ENCODE measurements at regions not wholly inside any gene's neighbourhood (a gene's known extent, or its start where the extent isn't known, plus 50 kb on each side); places are given as distances from the start of the nearest gene placed in this dataset.
"Not testable (repeated sequence)": the region's sequence is repeated elsewhere in the genome, so short reads cannot be mapped to it uniquely, and the experiment has no call there.

DNA sequence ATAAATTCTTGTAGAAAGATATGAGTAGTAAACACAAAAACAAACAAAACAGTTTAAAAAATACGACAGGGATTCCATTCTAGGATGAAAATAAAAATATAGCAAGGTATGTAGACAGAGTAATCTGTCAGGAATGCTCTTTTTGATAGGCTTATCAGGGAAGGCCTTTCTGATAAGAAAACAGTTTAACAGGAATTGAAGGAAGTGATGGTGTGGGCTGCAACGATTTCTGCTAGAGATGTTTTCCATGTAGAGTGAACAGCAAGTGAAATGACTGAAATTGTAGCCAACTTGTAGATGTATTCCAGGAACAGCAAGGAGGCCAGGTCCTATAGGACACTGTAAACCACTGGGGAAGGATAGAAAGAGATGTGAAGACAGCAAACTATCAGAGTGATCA is 689.7 kb upstream of the GJE1 start:
- DNase-seq, result no peak

GRCh38 chr6:141439513-141439912 is 693.2 kb upstream of the GJE1 start:
- DNase-seq, result no peak

DNA sequence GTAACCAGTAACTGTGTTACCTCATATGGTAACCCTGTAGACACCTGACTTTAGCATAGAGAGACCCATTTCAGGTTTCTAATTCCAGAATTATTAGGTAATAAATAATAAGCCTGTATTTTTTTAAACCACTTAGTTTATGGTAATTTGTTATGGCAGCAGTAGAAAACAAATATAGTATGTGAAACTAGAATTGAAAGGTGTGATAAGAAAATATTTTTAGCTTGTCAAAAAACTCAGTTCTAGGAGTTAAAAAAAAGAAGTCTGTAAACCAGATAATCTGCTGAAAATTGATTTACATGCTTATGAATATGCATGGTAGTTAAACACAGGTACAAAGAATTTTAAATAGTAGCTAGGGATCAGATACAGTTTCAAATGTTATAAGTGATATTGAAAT is 695.0 kb upstream of the GJE1 start:
- no peak for DNase-seq

DNA sequence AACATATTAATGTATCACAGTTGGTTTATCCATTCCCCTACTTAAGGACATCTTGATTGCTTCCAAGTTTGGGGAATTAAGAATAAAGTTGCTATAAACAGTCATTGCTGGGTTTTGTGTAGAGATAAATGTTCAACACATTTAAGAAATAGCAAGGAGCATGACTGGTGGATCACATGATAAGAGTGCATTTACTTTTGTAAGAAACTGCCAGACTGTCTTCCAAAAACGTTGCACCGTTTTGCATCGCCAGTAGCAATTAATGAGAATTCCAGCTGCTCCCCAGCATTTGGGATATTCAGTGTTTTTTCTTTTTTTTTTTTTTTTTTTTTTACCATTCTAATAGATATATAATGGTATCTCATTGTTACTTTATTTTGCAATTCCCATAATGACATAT is 695.7 kb upstream of the GJE1 start:
- no peak for DNase-seq

GRCh38 chr6:141426400-141426980 is 706.2 kb upstream of the GJE1 start:
- DNase-seq, result no peak

GRCh38 chr6:141421378-141421777 is 711.3 kb upstream of the GJE1 start:
- DNase-seq, result no peak

GRCh38 chr6:141418076-141418475 is 714.6 kb upstream of the GJE1 start:
- DNase-seq, result no peak

DNA sequence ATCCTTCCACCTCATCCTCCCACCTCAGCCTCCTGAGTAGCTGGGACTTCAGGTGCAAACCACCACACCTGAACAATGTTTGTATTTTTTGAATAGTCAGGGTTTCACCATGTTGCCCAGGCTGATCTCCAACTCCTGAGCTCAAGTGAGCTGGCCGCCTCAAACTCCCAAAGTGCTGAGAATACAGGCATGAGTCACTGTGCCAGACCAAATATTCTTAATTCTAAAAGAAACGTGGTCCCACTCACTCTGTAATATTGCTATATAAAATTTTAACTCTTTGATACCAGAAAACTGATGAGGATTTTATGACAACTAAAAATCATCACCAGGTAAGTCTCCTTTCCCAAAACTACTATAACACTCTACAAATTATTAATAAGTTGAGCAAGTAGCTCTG is 716.8 kb upstream of the GJE1 start:
- DNase-seq, result no peak

DNA sequence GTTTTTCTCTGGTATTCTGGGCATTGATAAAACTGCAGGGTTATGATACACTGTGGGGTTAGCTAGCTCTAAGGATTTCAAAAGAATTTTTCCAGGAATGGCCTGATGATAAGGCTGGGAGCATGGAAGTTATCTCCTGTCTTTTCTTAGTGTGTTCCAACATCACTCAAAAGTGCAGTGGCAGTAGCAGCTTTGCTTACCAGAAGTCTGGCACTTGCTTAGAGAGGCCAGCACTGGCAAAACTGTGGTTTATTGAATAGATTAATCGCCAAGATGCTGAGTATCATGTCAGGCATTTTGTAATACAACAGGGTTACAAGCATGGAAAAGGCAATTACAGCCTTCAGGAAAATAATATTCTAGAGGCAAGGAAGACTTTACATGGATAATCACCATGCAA is 719.5 kb upstream of the GJE1 start:
- DNase-seq, result no peak

DNA sequence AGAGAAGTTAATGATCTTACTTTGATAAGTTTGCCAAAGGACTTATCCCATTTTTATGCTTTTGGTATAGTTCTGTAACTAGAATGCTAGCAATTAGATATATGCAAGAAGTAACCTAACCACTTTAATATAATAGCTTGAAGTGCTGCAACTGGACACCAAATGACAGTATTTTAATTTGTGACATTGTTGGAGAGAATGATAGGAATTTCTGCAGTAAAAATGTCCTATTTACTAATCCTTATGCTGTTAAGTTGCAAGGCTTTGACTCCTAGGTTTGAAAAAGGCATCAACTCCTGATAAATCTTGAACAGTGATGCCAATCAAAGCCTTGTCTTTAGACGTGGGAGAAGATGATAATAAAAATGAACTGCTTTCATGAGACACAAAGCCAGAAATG is 726.0 kb upstream of the GJE1 start:
- DNase-seq, result no peak

DNA sequence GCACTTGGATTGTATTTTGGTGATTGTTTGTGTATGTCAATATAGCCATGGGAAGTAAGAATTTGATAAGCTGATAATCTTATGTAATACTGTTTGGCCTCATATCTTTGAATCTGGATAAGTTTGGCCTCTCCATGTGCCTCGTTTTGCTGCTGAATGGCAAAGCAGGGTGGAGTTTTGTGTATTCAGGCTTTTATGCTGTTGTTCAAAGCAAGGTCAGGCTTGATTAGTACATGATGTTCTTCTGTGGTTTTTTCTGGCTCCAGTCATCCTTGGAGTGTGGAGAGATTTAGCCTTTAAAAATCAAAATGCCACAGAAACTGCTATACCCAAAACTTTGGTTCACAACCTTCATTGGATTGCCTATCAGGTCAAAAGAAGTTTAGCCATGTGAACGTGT is 728.9 kb upstream of the GJE1 start:
- no peak for DNase-seq

- DNase-seq, result no peak
Observed at GRCh38 chr6:141403103-141403502, 729.6 kb upstream of the GJE1 start.

- DNase-seq, result no peak
Observed at GRCh38 chr6:141402489-141402888, 730.2 kb upstream of the GJE1 start.

GRCh38 chr6:141401851-141402250 is 730.9 kb upstream of the GJE1 start:
- DNase-seq, result no peak

DNA sequence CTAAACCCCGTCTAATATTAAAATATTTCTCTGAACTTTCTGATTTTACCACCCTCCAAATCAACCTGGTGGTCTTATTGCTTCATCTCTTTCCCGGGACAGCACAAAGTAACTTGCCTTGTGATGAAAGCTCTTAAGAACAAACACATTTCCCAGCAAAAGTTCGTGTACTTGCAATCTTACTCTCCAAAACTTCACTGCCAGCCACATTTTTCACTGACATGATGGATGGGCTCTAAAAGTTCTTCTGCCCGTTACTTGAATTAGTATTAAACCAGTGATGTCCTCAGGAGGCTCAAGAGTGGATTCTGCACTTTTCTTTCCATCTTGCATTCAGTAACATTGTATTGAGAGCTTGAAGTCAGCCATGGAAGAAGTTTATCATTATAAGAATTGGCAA is 731.6 kb upstream of the GJE1 start:
- DNase-seq, result no peak

GRCh38 chr6:141398949-141399348 is 733.8 kb upstream of the GJE1 start:
- DNase-seq, result no peak

- DNase-seq, result no peak
Observed at GRCh38 chr6:141395443-141396008, 737.2 kb upstream of the GJE1 start.

- no peak for DNase-seq
Observed at GRCh38 chr6:141394565-141395051, 738.1 kb upstream of the GJE1 start.

- DNase-seq, result no peak
Observed at GRCh38 chr6:141394125-141394536, 738.6 kb upstream of the GJE1 start.

GRCh38 chr6:141393405-141394124 is 739.2 kb upstream of the GJE1 start:
- no peak for DNase-seq

DNA sequence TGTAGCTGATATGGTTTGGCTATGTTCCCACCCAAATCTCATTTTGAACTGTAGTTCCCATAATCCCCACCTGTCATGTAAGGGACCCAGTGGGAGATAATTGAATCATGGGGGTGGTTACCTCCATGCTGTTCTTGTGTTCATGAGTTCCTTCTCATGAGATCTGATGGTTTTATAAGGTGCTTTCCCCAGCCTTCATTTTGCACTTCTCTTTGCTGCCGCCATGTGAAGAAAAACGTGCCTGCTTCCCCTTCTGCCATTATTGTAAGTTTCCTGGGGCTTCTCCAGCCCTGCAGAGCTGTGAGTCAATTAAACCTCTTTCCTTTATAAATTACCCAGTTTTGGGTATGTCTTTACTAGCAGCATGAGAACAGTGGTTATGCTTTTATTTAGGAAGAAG is 741.6 kb upstream of the GJE1 start:
- not testable (repeated sequence) for DNase-seq

DNA sequence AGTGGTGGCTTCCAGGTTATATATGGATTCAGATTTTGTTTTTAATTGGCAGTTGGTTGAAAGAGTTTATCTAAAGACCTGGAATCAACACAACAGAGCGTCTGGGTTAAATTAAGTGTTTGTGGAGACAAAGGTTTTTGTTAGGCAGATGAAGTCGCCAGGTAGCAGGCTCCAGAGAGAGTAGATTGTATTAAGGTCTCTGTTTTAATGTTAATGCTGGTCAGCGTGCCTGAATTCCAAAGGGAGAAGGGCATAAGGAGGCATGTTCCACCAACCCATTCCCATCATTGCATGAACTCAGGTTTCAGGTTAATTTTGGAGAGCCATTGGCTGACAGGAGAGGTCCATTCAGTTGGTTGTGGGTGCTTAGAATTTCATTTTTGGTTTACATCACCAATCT is 744.1 kb upstream of the GJE1 start:
- no peak for DNase-seq

DNA sequence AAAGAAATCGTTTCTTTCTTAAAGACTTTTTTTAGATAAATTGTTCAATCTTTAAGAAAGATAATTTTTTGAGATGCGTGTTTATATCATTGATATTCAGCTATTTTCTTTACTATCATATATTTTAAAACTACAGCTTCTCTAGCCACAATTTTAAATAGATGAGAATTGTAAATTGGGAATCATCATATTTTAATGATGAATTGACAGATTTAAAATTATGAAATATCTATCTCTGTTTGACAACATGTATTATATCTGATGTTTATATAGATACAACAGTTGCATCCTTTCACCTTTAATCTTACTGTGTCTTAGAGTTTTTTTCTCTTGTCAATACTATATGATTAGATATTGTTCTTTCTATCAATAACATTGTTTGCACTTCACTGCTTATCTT is 762.3 kb upstream of the GJE1 start:
- no peak for DNase-seq

- not testable (repeated sequence) for DNase-seq
Observed at GRCh38 chr6:141366796-141367195, 765.9 kb upstream of the GJE1 start.

DNA sequence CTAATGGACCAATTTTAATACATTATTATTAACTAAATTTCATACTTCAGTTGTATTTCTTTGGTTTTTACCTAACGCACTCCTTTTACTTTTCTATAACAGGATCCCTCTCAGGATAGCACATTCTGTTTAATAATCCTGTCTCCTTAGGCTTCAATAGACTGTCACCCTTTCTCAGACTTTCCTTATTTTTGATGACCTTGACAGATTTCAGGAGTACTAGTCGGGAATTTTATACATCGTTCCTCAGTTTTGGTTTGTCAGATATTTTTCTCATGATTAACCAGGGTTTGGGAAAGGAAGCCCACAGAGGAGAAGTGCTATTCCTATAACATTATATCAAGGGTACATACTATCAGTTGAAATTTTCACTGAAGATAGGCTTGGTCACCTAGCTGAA is 768.0 kb upstream of the GJE1 start:
- DNase-seq, result no peak
